HuH-7.5 (cell line): ENCODE measurements at regions not wholly inside any gene's neighbourhood (a gene's known extent, or its start where the extent isn't known, plus 50 kb on each side); places are given as distances from the start of the nearest gene placed in this dataset.
"Not testable (repeated sequence)": the region's sequence is repeated elsewhere in the genome, so short reads cannot be mapped to it uniquely, and the experiment has no call there.

Source experiments
- DNase-seq: peaks from one replicate; pipeline ENCODE4 v3.0.0; 2011; ENCODE audit warnings: low spot score

DNA sequence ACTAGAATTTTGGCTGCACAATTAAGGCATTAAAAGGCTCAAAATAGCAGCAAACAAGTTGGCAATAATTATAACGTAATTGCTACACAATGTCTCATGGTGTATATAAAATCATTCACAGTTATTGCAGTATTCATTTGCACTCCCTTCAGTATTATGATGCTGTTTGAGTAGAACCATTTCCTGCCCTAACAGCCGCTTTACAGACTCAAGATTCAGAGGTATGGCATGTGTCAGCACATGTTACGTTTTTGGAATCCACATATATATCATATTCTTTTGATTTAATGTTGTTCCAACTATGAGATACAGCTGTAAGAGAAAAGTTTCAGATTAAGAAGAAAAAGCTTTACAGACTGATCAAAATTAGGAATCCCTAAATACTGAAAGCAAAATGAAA is 56.3 kb upstream of the NCKAP5 start:
- DNase-seq, result no peak

- no peak for DNase-seq
Observed at GRCh38 chr2:133627741-133628140, 59.5 kb upstream of the NCKAP5 start.

- no peak for DNase-seq
Observed at GRCh38 chr2:133633309-133633708, 65.0 kb upstream of the NCKAP5 start.

- no peak for DNase-seq
Observed at GRCh38 chr2:133633881-133634409, 65.7 kb upstream of the NCKAP5 start.

- no peak for DNase-seq
Observed at GRCh38 chr2:133635131-133635530, 66.9 kb upstream of the NCKAP5 start.

- DNase-seq, result no peak
Observed at GRCh38 chr2:133636287-133636686, 68.0 kb upstream of the NCKAP5 start.

DNA sequence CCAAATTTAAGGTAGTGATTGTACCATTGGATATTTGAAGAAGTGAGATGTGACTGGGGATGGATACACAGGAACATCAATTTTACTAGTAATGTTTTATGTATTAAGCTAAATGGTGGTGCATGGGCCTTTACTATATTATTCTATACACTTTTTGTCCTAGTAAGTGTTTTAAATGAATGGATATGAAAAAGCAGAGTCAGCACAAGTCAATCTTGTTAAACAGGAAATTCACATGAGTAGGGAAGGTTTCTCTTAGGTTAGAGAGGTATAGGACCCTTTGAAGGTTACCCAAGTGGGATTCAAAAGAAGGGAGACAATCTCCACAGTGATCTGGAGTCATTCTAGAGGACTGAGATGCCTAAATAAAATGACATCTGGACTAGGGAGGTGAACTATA is 71.8 kb upstream of the NCKAP5 start:
- no peak for DNase-seq

DNA sequence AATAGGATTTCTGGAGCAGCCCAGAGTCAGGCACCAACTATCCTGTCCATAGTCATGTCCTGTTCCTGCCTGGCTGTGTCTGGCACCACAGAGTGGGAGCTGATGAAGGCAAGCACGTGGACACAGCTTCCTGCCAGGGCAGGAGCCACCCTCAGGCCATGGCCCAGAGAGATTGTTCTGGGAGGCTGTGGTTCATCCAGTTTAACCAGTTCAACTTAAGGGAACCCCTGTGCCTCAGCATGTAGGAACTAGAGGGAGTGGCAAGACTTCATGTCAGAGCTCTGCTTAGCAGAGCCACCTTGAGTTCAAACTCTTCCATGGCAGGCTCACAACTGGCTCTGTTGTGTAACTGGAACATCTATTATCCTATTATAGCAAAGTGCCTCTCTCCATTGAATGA is 73.2 kb upstream of the NCKAP5 start:
- DNase-seq, result no peak

GRCh38 chr2:133641942-133642725 is 73.9 kb upstream of the NCKAP5 start:
- DNase-seq, result no peak

DNA sequence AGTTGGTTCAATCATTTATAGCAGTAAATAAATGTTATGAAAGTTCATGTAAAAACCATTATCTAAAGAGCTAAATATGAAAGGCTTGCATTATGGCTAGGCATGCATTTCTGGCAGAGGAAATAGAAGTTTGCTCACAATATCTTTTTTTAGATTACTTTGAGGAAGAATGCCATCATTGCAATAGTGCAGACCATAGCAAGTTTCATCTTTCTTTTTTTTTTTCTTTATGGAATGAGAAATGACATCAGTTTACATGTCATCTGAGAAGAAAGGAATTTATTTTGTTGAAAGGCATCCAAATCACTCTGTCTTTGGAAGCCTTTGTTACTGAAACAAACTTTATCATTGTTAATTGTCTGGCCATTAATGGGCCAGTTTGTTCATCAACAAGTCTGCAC is 74.5 kb upstream of the NCKAP5 start:
- no peak for DNase-seq

DNA sequence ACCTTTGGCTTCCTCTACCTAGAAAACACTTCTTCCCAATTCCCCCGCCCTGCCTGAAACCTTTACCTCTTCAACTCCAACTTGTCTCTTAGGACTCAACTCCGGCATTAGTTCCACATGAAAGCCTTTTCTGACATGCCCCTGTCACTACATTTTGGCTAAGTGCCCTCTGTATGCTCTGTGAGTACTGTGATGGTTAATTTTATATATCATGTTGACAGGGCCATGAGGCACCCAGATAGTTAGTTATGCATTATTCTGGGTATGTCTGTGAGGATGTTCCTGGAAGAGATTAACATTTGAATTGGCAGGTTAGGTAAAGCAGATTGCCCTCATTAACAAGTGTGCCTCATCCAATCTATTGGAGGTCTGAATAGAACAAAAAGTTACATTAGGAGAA is 75.6 kb upstream of the NCKAP5 start:
- DNase-seq, result no peak

DNA sequence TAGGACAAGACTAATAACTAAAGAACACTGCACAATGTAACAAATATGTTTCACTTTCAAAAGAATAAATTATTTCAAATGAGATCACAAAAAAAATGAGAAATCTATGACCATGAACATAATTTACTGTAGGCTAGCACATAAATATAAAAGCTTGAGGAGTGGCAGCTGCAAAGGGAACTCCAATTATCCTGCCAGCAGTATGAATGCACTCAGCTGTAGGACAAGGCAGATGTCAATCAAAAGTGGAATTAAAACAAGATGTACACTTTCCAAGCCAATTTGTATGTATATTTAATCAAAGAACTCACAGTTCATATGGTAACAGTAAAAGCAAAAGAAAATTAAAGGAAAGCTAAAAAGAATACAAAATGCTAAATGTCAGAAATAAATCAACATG is 76.6 kb upstream of the NCKAP5 start:
- DNase-seq, result no peak

- DNase-seq, result not testable (repeated sequence)
Observed at GRCh38 chr2:133647386-133647785, 79.1 kb upstream of the NCKAP5 start.

DNA sequence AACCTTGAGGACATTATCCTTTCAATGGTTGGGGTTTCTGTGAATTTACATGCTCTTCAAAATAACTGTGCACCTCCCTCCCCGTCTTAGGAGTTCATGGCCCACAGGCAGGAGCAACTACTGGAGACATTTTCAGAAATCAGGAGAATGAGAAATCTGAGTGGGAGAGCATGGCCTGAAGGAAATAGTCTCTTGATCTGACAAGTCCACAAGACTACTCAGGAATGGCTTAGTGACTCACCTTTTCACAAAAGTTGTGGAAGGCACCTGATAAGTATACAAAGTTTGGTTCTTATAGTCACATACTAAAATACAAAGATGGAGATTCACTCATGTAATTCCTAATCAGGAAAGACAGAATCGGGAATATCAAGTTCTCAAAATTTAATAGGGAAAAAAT is 83.6 kb upstream of the NCKAP5 start:
- DNase-seq, result no peak

- no peak for DNase-seq
Observed at GRCh38 chr2:133652398-133652797, 84.1 kb upstream of the NCKAP5 start.

DNA sequence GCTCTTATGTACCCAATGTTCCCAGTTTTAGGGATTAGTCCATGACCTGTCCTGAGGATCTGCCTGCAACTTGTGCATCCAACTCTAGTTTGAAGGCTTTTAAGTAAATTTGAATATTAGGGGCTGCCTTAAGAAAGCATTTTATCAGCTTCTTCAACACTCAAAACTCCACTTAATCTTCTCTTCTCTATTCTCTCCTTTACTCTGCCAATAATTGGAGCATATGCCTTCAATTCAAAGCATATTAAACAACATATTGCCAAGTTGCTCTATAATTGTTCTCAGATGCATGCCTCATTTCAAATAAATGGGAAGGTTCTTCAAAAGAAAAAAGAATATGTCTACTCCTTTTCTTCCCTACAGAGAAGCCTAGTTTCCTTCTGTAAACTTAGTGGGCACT is 84.8 kb upstream of the NCKAP5 start:
- no peak for DNase-seq

DNA sequence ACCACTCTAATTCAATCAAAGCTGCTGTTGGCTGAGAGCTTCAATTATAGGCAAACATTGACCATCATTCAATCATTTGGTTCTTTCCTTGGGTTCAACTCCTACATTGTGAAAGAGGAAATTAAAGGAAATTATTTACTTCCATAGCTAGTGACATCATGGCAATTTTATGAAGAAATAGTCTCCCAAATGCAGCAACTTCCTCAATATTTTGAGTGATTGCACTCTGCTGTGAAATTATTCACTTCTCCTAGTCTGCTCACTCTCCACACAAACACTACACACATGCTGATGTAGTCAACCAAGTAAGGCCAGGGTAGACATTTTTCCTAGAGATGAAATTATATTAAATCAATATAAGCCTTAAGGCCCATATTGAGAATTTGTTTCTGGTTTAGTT is 86.7 kb upstream of the NCKAP5 start:
- no peak for DNase-seq

GRCh38 chr2:133655610-133656009 is 87.3 kb upstream of the NCKAP5 start:
- no peak for DNase-seq

GRCh38 chr2:133657591-133657990 is 89.3 kb upstream of the NCKAP5 start:
- DNase-seq, result no peak

DNA sequence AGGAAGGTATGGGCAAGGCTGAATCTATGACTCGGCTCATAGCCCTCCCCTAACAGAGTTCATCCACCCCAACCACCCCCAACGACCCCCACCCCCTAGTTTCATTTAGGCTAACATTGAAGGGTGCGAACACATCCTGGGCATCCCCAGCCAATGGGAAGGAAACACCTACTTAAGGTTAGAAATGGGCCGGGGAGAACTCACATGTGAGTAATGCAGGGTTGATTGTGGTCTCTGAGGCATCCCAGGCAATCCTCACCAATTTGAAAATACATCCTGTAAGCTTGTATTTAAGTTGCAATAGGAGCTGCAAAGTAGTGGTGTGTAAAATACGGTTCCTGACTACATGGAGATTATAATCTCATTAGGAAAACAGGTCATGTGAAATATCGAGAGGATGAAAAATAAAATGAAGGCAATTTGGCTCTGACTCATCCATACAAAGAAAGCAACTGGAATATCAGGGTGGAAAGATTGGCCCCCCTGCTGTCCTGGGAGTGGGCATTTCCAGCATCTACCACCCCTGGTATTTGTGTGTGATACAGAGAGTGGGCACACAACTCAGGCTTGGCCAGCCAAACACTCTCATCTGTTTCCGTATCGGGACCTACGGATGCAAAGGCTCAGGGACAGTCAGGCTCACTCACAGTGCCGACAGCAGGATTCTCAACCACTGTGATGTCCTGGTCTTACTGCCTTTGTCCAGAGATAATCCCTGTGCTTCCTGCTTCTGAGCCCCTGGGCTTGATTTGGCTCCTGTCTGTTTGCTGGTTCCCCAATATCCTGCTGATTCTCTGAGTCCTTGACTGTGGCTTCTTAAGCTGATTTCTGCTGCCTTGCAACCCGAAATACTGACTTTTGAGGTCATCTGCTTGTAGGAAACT is 90.0 kb upstream of the NCKAP5 start:
- DNase-seq, result no peak

GRCh38 chr2:133660510-133660909 is 92.2 kb upstream of the NCKAP5 start:
- no peak for DNase-seq

- no peak for DNase-seq
Observed at GRCh38 chr2:133661392-133661791, 93.1 kb upstream of the NCKAP5 start.

DNA sequence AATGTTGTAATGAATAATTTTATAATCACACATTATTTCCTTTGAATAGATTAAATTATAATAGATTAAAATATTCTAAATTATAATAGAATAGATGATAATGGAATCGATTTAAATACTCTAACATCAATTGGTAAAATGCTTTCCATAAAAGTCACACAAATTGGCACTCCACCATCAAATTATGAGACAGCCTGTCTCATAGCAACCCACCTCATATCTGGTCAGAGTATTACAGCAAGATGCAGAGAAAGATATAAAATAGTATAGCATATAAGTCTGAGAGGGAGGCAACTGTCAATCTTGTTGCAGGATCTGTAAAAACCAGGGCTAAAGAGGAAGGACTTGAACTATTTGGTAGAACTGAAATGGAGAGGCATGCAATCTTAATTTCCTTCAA is 98.4 kb upstream of the NCKAP5 start:
- no peak for DNase-seq
